ENCODE measurements at regions not wholly inside any gene's neighbourhood (a gene's known extent, or its start where the extent isn't known, plus 50 kb on each side); places are given as distances from the start of the nearest gene placed in this dataset.

DNA sequence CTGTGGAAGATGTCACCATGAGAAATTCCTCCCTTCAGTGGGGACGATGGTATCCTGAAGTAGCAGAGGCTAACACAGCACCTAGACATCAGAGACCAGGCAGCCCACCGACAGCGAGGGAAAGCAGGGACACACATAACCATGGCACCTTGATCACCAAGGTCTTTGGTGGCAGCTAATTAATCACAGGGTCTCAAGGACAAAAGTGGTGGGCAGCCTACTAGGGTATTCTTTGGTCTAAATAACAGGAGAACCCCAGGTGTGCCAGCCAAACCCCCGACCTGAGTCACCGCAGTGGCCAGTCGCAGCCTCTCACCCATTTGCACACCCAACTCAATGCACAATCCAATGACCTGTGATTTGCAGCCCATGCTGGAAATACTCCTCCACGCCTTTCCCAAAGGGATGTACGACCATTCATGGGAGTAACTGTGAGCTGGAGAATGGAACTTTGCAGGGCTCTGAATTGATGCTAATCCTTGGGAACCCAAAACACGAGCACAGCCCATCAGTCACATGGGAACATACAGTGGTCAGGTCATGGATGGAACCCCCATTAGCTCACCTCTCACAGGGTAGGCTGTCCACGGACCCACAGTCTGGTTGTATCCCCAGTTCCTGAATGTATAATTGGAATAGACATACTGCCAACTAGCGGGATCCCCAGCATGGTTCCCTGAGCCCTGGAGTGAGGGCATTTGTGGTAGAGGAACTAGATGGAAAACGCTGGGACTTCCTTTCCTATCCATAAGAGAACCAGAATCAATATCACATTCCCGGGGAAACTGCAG is 58.7 kb upstream of the C14orf180 start (continued):
- TF ChIP-seq NRF1 (conservative IDR thresholded peaks at IDR 0.05 in 1 of 2, IDR thresholded peaks at IDR 0.05 in 1 of 2) (no peak), ZFX (CRISPR knock-in tag; IDR thresholded peaks at IDR 0.05) (no peak), RBM17 (IDR thresholded peaks at IDR 0.05; ENCODE audit: borderline replicate concordance, low read depth, low read length) (no peak)
- TF ChIP-seq, protein P1, sequence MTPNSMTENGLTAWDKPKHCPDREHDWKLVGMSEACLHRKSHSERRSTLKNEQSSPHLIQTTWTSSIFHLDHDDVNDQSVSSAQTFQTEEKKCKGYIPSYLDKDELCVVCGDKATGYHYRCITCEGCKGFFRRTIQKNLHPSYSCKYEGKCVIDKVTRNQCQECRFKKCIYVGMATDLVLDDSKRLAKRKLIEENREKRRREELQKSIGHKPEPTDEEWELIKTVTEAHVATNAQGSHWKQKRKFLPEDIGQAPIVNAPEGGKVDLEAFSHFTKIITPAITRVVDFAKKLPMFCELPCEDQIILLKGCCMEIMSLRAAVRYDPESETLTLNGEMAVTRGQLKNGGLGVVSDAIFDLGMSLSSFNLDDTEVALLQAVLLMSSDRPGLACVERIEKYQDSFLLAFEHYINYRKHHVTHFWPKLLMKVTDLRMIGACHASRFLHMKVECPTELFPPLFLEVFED (CRISPR knock-in tag; conservative IDR thresholded peaks at IDR 0.05): no peak

DNA sequence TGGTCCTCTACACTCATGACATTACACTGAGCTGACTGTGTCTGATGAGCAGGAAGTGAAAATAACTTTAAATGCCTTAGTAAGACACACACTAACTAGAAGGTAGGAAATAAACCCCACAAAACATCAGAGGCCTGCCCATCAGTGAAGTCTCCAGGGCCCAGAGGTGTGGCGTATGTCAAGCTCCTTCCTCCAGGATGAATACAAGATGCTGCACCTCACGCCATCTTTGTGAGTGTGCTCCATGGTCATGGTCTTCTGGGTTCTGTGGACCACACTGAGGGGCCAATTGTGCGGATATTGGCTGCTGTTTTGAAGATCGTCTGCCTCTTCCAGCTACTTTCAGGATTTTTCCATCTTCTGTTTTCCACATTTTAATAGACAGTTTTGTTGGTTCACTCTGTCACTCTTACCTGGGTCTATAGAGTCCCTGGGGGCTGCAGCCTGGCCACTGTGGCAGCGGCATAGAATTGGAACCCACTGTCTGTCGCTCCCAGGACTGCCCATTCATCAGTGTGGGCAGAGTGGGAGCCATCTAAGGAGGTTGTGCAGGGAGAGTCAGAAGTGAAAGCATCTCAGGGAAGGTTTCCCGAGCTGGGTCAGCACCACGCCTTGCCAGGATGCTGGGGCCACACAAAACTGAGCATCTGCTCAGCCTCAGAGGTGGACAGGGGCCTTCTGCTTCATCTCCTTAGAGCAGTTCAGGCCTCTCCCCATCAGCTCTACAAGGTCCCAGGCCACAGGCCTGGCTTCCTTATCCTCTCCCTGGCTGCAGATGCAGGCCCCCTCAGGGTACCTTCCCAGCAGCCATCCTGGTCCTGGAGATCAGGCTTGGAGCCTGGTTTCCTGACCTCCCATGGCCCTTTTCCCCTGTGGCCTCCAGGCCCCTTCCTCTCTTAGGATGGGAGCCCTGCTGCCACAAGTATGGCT is 57.5 kb upstream of the C14orf180 start:
- Histone ChIP-seq H2AFZ (ENCODE audit: low read depth, low read length) (no peak overlapping the region), H3K4me1 (replicated peaks in 1 of 2; ENCODE audit: control insufficient read depth in 2 of 2, insufficient read depth in 2 of 2, low read length in 2 of 2) (no peaks in the 10 kb centered on the region), H3K4me3 (no peak overlapping the region), H3K79me2 (ENCODE audit: control insufficient read depth, insufficient read depth, low read length) (no peaks in the 10 kb centered on the region), H3K9me3 (replicated peaks; ENCODE audit: control insufficient read depth, insufficient read depth, low read depth, low read length) (no peaks in the 10 kb centered on the region), H3K4me2 (ENCODE audit: insufficient read depth, low read length) (no peak overlapping the region), H3K9me1 (ENCODE audit: control insufficient read depth, insufficient read depth, low read length) (no peaks in the 10 kb centered on the region), H3K9ac (ENCODE audit: insufficient read depth in 1 of 2, low read depth in 2 of 2, low read length in 2 of 2) (no peak overlapping the region), H4K20me1 (replicated peaks; ENCODE audit: control insufficient read depth, insufficient read depth, low read length) (no peaks in the 10 kb centered on the region), H3K27me3 (ENCODE audit: control insufficient read depth in 2 of 2, insufficient read depth in 2 of 2, low read length in 2 of 2) (no peaks in the 10 kb centered on the region), H3K27ac (ENCODE audit: extremely low read depth, low read depth, low read length) (no peak overlapping the region), H3K36me3 (ENCODE audit: control insufficient read depth, insufficient read depth, low read length) (no peaks in the 10 kb centered on the region)
- FAIRE-seq (no peak), DNase-seq (ENCODE audit: extremely low read depth in 1 of 4, low spot score in 3 of 4) (no peak), ATAC-seq (no peak)
- CTCF ChIA-PET (ENCODE audit: low intra/inter-chr PET ratio): no interaction called here
- in situ Hi-C loops (cut with MboI): no loop called here
- POLR2A ChIA-PET: no interaction called here
- intact Hi-C loops (cut with micrococcal nuclease): no loop called here
- WGBS (ENCODE audit: insufficient coverage, low coverage, missing lambda C conversion rate): 0% methylated on average over 8 of the region's 8 CpGs
- no peak for TF ChIP-seq DDX20 (tag; IDR thresholded peaks at IDR 0.05; ENCODE audit: low read depth)
- TF ChIP-seq TFAM (CRISPR knock-in tag; conservative IDR thresholded peaks at IDR 0.05): no peak
- BruUV-seq (replicated peaks): no TSS peak

Measured in K562 (cell line).